ENCODE measurements at regions not wholly inside any gene's neighbourhood (a gene's known extent, or its start where the extent isn't known, plus 50 kb on each side); places are given as distances from the start of the nearest gene placed in this dataset.

- BruUV-seq (replicated peaks): no TSS peak
- Histone ChIP-seq H3K27ac (ENCODE audit: low read depth, low read length) (no peak overlapping the region), H4K20me1 (ENCODE audit: insufficient read depth) (no peaks in the 10 kb centered on the region), H3K79me2 (ENCODE audit: insufficient read depth, low read length) (no peaks in the 10 kb centered on the region), H3K36me3 (ENCODE audit: control insufficient read depth in 1 of 2, insufficient read depth in 2 of 2, low read length in 2 of 2) (no peaks in the 10 kb centered on the region), H3K4me2 (ENCODE audit: low read length) (no peak overlapping the region), H3K4me3 (replicated peaks in 1 of 2; ENCODE audit: low read depth in 1 of 2, low read length in 2 of 2) (no peak overlapping the region), H3K9me2 (ENCODE audit: insufficient read depth) (0 out of 2 replicates have a peak, but pooled peaks cover 3% of the 10 kb centered on the region), H3K9me3 (ENCODE audit: control insufficient read depth in 1 of 2, insufficient read depth in 1 of 2, low read depth in 1 of 2, low read length in 2 of 2) (no peaks in the 10 kb centered on the region), H3K27me3 (ENCODE audit: insufficient read depth, low read length) (no peaks in the 10 kb centered on the region), H3K4me1 (ENCODE audit: control insufficient read depth in 1 of 2, insufficient read depth in 2 of 2, low read length in 2 of 2) (peaks cover 6 to 15% of the 10 kb centered on the region in 2 experiments), H3K9ac (ENCODE audit: low read length) (no peak overlapping the region), H2AFZ (ENCODE audit: low read depth, low read length, poor library complexity, severe bottlenecking) (no peak overlapping the region)
- RAD21 ChIA-PET (ENCODE audit: low non-redundant PET in 1 of 2, low total read pairs in 2 of 2, uncharacterized antibody in 2 of 2, unreplicated experiment in 2 of 2): no interaction called here
- no peak for TF ChIP-seq EZH2 (IDR thresholded peaks at IDR 0.05)
- POLR2A ChIA-PET: no interaction called here
- no peak for DNase-seq (ENCODE audit: low read depth, low spot score)
- CTCF ChIA-PET: no interaction called here
- intact Hi-C loops (cut with micrococcal nuclease): no loop called here
- ATAC-seq: no peak
Observed at GRCh38 chr5:104295991-104296390, 733.4 kb upstream of the NUDT12 start.

DNA sequence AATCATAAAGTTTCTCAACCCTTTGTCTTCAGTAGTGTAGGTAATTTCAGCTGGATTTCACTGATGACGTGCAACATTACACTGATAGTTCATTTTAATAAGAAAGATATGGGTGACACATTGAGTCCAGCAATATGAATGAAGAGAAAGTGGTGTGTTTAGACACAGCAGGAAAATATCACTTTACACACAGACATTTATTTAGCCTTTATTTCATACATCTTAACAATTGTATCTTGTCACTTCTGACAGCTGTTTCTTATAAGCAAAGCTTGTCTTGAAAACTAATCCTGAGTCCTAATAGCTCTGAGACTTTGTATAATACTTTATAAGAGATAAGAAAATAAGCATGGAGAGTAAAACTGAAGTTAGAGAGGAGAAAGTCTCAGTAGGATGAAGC lies 720.5 kb upstream of the NUDT12 start:
- 0 out of 2 replicates have a peak, but pooled peaks cover 6% of the 10 kb centered on the region for H3K9me2 ChIP-seq (ENCODE audit: insufficient read depth)
- RAD21 ChIA-PET (ENCODE audit: low non-redundant PET in 1 of 2, low total read pairs in 2 of 2, uncharacterized antibody in 2 of 2, unreplicated experiment in 2 of 2): no interaction called here
- no peak overlapping the region for H3K9ac ChIP-seq (ENCODE audit: low read length)
- H3K9me3 ChIP-seq (ENCODE audit: control insufficient read depth in 1 of 2, insufficient read depth in 1 of 2, low read depth in 1 of 2, low read length in 2 of 2): 0 out of 4 replicates have a peak, but pooled peaks cover 0 to 5% of the 10 kb centered on the region in 2 experiments
- H3K4me3 ChIP-seq (replicated peaks in 1 of 2; ENCODE audit: low read depth in 1 of 2, low read length in 2 of 2): no peak overlapping the region
- no peak overlapping the region for H3K4me2 ChIP-seq (ENCODE audit: low read length)
- no peaks in the 10 kb centered on the region for H3K36me3 ChIP-seq (ENCODE audit: control insufficient read depth in 1 of 2, insufficient read depth in 2 of 2, low read length in 2 of 2)
- POLR2A ChIA-PET: no interaction called here
- DNase-seq (ENCODE audit: low read depth, low spot score) (no peak), ATAC-seq (no peak)
- no peaks in the 10 kb centered on the region for H4K20me1 ChIP-seq (ENCODE audit: insufficient read depth)
- CTCF ChIA-PET: no interaction called here
- no peaks in the 10 kb centered on the region for H3K27me3 ChIP-seq (ENCODE audit: insufficient read depth, low read length)
- TF ChIP-seq JUND (IDR thresholded peaks at IDR 0.05) (no peak), SP1 (IDR thresholded peaks at IDR 0.05; ENCODE audit: low read depth) (no peak), SRF (IDR thresholded peaks at IDR 0.05; ENCODE audit: low read depth) (no peak), CEBPB (IDR thresholded peaks at IDR 0.05; ENCODE audit: low read depth) (no peak), EZH2phosphoT487 (IDR thresholded peaks at IDR 0.05; ENCODE audit: borderline replicate concordance) (no peak), YY1 (IDR thresholded peaks at IDR 0.05; ENCODE audit: extremely low read depth, insufficient replicate concordance, low read depth, low read length) (no peak), ZFX (IDR thresholded peaks at IDR 0.05) (no peak), ELF1 (IDR thresholded peaks at IDR 0.05; ENCODE audit: borderline replicate concordance, low read depth) (no peak), EGR1 (IDR thresholded peaks at IDR 0.05; ENCODE audit: low read depth) (no peak), ZNF274 (IDR thresholded peaks at IDR 0.05; ENCODE audit: low read depth, low read length) (no peak), POLR2A (IDR thresholded peaks at IDR 0.05; ENCODE audit: borderline replicate concordance, extremely low read depth, insufficient read depth, insufficient read length) (no peak), SIN3A (IDR thresholded peaks at IDR 0.05; ENCODE audit: low read depth) (no peak)
- TF ChIP-seq, protein P1, sequence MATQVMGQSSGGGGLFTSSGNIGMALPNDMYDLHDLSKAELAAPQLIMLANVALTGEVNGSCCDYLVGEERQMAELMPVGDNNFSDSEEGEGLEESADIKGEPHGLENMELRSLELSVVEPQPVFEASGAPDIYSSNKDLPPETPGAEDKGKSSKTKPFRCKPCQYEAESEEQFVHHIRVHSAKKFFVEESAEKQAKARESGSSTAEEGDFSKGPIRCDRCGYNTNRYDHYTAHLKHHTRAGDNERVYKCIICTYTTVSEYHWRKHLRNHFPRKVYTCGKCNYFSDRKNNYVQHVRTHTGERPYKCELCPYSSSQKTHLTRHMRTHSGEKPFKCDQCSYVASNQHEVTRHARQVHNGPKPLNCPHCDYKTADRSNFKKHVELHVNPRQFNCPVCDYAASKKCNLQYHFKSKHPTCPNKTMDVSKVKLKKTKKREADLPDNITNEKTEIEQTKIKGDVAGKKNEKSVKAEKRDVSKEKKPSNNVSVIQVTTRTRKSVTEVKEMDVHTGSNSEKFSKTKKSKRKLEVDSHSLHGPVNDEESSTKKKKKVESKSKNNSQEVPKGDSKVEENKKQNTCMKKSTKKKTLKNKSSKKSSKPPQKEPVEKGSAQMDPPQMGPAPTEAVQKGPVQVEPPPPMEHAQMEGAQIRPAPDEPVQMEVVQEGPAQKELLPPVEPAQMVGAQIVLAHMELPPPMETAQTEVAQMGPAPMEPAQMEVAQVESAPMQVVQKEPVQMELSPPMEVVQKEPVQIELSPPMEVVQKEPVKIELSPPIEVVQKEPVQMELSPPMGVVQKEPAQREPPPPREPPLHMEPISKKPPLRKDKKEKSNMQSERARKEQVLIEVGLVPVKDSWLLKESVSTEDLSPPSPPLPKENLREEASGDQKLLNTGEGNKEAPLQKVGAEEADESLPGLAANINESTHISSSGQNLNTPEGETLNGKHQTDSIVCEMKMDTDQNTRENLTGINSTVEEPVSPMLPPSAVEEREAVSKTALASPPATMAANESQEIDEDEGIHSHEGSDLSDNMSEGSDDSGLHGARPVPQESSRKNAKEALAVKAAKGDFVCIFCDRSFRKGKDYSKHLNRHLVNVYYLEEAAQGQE (IDR thresholded peaks at IDR 0.05; ENCODE audit: low read depth): no peak
- no peaks in the 10 kb centered on the region for H3K4me1 ChIP-seq (ENCODE audit: control insufficient read depth in 1 of 2, insufficient read depth in 2 of 2, low read length in 2 of 2)
- no peak overlapping the region for H3K27ac ChIP-seq (ENCODE audit: low read depth, low read length)
- intact Hi-C loops (cut with micrococcal nuclease): no loop called here
- H2AFZ ChIP-seq (ENCODE audit: low read depth, low read length, poor library complexity, severe bottlenecking): no peak overlapping the region
- no peaks in the 10 kb centered on the region for H3K79me2 ChIP-seq (ENCODE audit: insufficient read depth, low read length)
- BruUV-seq (replicated peaks): no TSS peak

All from HCT116 (cell line).